Lower lobe of right lung (tissue), 2 donors: ENCODE measurements at regions not wholly inside any gene's neighbourhood (a gene's known extent, or its start where the extent isn't known, plus 50 kb on each side); places are given as distances from the start of the nearest gene placed in this dataset.

ENCODE experiments used
- ATAC-seq, 2 donors: fragments of 200-7000 bp; cut with Tn5 transposase; one replicate each; pipeline ENCODE4 v1.9.1; 2020 to 2022; ENCODE audit warnings: mild to moderate bottlenecking in 2 of 2, moderate library complexity in 2 of 2
- DNase-seq: peaks from one replicate; pipeline ENCODE4 v3.0.0-alpha.2; 2020
- H3K27ac ChIP-seq: fragments of 200-600 bp; one replicate; pipeline ENCODE4 v1.8.0; 2022
- H3K27me3 ChIP-seq: fragments of 200-600 bp; one replicate; pipeline ENCODE4 v1.8.0; 2022; ENCODE audit warnings: low read depth
- H3K36me3 ChIP-seq: fragments of 200-600 bp; one replicate; pipeline ENCODE4 v1.8.0; 2022; ENCODE audit warnings: mild to moderate bottlenecking
- H3K4me1 ChIP-seq: fragments of 200-600 bp; one replicate; pipeline ENCODE4 v1.8.0; 2022
- H3K4me3 ChIP-seq: fragments of 200-600 bp; one replicate; pipeline ENCODE4 v1.8.0; 2022; ENCODE audit warnings: mild to moderate bottlenecking
- H3K9me3 ChIP-seq: fragments of 200-600 bp; one replicate; pipeline ENCODE4 v1.8.0; 2022
- CTCF ChIP-seq: fragments of 200-600 bp; IDR thresholded peaks from one replicate; pipeline ENCODE4 v1.8.0; 2022; ENCODE audit warnings: antibody characterized with exemption, mild to moderate bottlenecking
- intact Hi-C: fragments of 100-400 bp; cut with DNase I; formaldehyde crosslinking; loops from one replicate; pipeline ENCODE4 v1.11.0; 2022
- donor health status: DM: no; HTN: yes; CAD: no; lungs with severe emphysema.

DNA sequence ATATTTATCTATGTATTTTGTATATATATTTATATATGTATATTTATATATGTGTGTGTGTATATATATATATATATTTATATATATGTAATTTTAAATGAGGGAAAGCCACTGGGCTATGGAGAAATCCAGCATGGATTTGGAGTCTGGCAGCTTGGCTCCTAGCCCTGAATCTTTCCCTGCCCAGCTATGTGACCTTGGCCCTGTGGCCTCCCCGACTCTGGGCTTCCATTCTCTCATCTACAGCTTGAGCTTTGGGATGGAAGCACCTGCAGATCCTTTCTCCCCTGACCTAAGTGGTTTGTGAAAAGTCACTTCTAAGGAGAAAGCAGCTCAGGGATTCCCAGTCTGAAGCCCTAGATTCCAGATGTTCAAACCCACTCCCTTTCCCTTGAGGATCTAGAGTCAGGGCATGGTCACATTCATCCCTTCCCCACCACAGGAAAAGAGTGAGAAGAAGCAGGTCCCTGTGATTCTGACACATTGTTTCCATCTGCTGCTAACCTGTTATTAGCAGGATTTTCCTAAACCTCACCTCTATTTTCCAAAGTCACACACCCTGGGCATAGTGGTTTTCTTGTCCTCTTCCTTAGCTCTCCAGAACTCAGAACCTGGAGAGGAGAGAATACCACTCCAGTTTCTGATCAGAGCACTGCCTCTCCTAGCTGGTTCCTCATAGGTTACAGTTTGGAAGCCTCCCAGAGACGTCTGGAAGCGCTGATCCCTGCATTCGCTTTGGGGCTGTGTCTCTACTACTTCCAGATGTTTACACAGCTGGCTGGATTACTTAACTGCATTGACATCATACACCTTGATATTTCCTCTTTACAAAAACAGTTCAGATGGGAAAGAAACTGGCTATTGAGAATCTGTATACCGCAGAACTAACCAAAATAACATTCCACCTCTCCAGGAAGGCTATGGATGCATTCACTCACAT is 327.5 kb upstream of the ZMIZ1 start:
- Histone ChIP-seq H3K4me3 (no peak overlapping the region), H3K9me3 (no peaks in the 10 kb centered on the region), H3K27ac (no peak overlapping the region), H3K36me3 (no peaks in the 10 kb centered on the region), H3K27me3 (no peaks in the 10 kb centered on the region), H3K4me1 (peaks cover 33% of the 10 kb centered on the region)
- ATAC-seq, result no peak
- intact Hi-C loops, result no loop called here
- TF ChIP-seq CTCF, result no peak
- no peak for DNase-seq

- no peak for TF ChIP-seq CTCF
- H3K27me3 ChIP-seq, result no peaks in the 10 kb centered on the region
- intact Hi-C loops, result no loop called here
- H3K36me3 ChIP-seq, result no peaks in the 10 kb centered on the region
- H3K4me1 ChIP-seq, result peaks cover 33% of the 10 kb centered on the region
- DNase-seq (no peak), ATAC-seq (no peak)
- no peak overlapping the region for H3K27ac ChIP-seq
- no peaks in the 10 kb centered on the region for H3K9me3 ChIP-seq
- no peak overlapping the region for H3K4me3 ChIP-seq
Observed at GRCh38 chr10:78742406-78742729, 326.4 kb upstream of the ZMIZ1 start.

DNA sequence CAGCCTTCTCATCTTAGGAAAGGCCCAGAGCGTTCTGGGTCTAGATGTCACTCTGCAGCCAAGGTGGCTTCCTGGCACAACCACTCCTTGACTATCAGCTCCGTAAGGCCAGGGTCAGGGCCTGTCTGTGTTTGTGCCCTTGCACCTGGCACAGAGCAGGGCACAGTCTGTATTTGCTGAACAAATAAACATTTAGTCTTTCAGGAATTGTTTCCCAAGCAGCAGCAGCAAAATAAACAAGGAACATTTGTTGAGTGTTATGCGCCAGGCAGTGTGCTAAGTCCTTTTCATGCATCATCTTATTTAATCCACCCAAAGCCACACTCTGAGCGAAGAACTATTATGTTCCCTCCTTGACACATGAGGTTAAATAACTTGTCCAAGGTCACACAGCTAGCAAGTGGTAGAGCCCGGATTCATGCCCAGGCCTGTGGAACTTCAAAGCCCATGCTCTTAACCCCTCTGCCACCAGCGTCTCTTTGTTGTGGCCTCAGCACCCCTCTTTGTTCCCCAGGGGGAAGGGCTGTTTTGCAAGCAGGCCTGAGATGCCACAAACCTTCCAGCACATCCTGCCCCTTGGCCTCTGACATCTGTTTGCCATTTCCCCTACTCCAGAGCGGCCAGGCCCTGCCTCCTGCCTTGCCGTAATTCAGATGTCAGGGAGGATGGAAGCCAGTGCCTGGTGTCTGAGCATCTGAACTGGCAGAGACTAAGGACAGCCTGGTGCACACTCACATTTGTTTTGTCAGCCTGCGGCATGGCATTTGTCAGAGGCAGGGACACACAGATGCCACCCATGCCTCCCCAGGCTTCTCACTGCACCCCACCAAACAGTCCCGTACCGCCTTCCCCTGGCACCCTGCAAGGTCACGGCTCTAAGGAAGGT is 325.8 kb upstream of the ZMIZ1 start:
- Histone ChIP-seq H3K9me3 (no peaks in the 10 kb centered on the region), H3K4me1 (peaks cover 33% of the 10 kb centered on the region), H3K27ac (no peak overlapping the region), H3K4me3 (no peak overlapping the region), H3K36me3 (no peaks in the 10 kb centered on the region), H3K27me3 (no peaks in the 10 kb centered on the region)
- no peak for TF ChIP-seq CTCF
- intact Hi-C loops, result no loop called here
- ATAC-seq (peak; percentile 13 to 22), DNase-seq (no peak)

- Histone ChIP-seq H3K4me3 (no peak overlapping the region), H3K36me3 (no peaks in the 10 kb centered on the region), H3K4me1 (peaks cover 33% of the 10 kb centered on the region), H3K27me3 (no peaks in the 10 kb centered on the region), H3K9me3 (no peaks in the 10 kb centered on the region), H3K27ac (no peak overlapping the region)
- intact Hi-C loops, result no loop called here
- TF ChIP-seq CTCF, result no peak
- DNase-seq (no peak), ATAC-seq (no peak)
Observed at GRCh38 chr10:78744056-78744455, 324.7 kb upstream of the ZMIZ1 start.

- peak; percentile 42 to 53 for ATAC-seq
- intact Hi-C loops, result no loop called here
Observed at GRCh38 chr10:78744491-78745090, 324.2 kb upstream of the ZMIZ1 start.

More at GRCh38 chr10:78744491-78745090, 324.2 kb upstream of the ZMIZ1 start:
- no peak for TF ChIP-seq CTCF
- Histone ChIP-seq H3K4me3 (no peak overlapping the region), H3K9me3 (no peaks in the 10 kb centered on the region), H3K27me3 (no peaks in the 10 kb centered on the region), H3K27ac (no peak overlapping the region), H3K36me3 (no peaks in the 10 kb centered on the region), H3K4me1 (peaks cover 33% of the 10 kb centered on the region)
- DNase-seq, result no peak
